GM12878 (cell line): ENCODE measurements at regions not wholly inside any gene's neighbourhood (a gene's known extent, or its start where the extent isn't known, plus 50 kb on each side); places are given as distances from the start of the nearest gene placed in this dataset.

Source experiments
- CTCF ChIP-seq, 3 experiments: IDR thresholded peaks in 2 of 3; conservative IDR thresholded peaks in 1 of 3; 2 replicates each; pipeline ENCODE4 v1.5.1; 2011; ENCODE audit warnings: low read depth in 3 of 3, low read length in 3 of 3, mild to moderate bottlenecking in 3 of 3, control low read depth in 2 of 3, moderate library complexity in 2 of 3, inconsistent platforms in 1 of 3, mixed read lengths in 1 of 3; ENCODE audit not compliant: control insufficient read depth in 2 of 3, insufficient read depth in 1 of 3; ENCODE audit errors: extremely low read depth in 1 of 3
- DPF2 ChIP-seq: fragments of 450-650 bp; IDR thresholded peaks from 2 replicates; pipeline ENCODE4 v1.6.1; 2017; ENCODE audit warnings: mild to moderate bottlenecking
- EP300 ChIP-seq, 2 experiments: fragments of 150-350 bp in 1 of 2; IDR thresholded peaks; 2 replicates each; pipeline ENCODE4 v1.6.1; 2011 to 2012; ENCODE audit warnings: low read depth in 2 of 2, low read length in 2 of 2, borderline replicate concordance in 1 of 2, improper control_type of control experiment in 1 of 2, inconsistent platforms in 1 of 2; ENCODE audit not compliant: control insufficient read depth in 1 of 2
- FOXM1 ChIP-seq: IDR thresholded peaks from 2 replicates; pipeline ENCODE4 v1.6.1; 2012; ENCODE audit warnings: low read depth, mild to moderate bottlenecking, inconsistent platforms, low read length, moderate library complexity
- JUND ChIP-seq: IDR thresholded peaks from 2 replicates; pipeline ENCODE4 v1.6.1; 2012; ENCODE audit warnings: low read depth, mild to moderate bottlenecking, low read length, improper control_type of control experiment, moderate library complexity
- POLR2AphosphoS5 ChIP-seq: IDR thresholded peaks from 2 replicates; pipeline ENCODE4 v1.6.1; 2011; ENCODE audit warnings: mild to moderate bottlenecking, low read length, inconsistent platforms
- RFX5 ChIP-seq: IDR thresholded peaks from 2 replicates; pipeline ENCODE4 v1.6.1; 2011; ENCODE audit warnings: low read depth, low read length, improper control_type of control experiment
- TAF1 ChIP-seq: IDR thresholded peaks from 2 replicates; pipeline ENCODE4 v1.6.1; 2011; ENCODE audit warnings: mild to moderate bottlenecking, low read depth, low read length, borderline replicate concordance

GRCh38 chr10:127802531-127803095 is 65.6 kb downstream of the FOXI2 start:
- TF ChIP-seq CTCF (IDR thresholded peaks at IDR 0.05 in 2 of 3, conservative IDR thresholded peaks at IDR 0.05 in 1 of 3; ENCODE audit: control insufficient read depth in 2 of 3, extremely low read depth in 1 of 3, insufficient read depth in 1 of 3, low read depth in 3 of 3, low read length in 3 of 3) (no peak), POLR2AphosphoS5 (no peak), DPF2 (no peak), JUND (no peak), TAF1 (no peak), EP300 (IDR thresholded peaks at IDR 0.05; ENCODE audit: borderline replicate concordance in 1 of 2, control insufficient read depth in 1 of 2, low read depth in 2 of 2, low read length in 2 of 2) (no peak), RFX5 (no peak), FOXM1 (no peak)
